Smooth muscle cell (in vitro differentiated cells): ENCODE measurements at regions not wholly inside any gene's neighbourhood (a gene's known extent, or its start where the extent isn't known, plus 50 kb on each side); places are given as distances from the start of the nearest gene placed in this dataset.
"Not testable (repeated sequence)": the region's sequence is repeated elsewhere in the genome, so short reads cannot be mapped to it uniquely, and the experiment has no call there.

ENCODE experiments used
- DNase-seq: peaks from one replicate; lab custom pipeline; 2025; ENCODE audit not compliant: unreplicated experiment; lab: John Stamatoyannopoulos, UW
- H2AFZ ChIP-seq: fragments of 200-600 bp; sonication (generic); 2 replicates; pipeline ENCODE4 v1.6.0; 2016; ENCODE audit warnings: antibody characterized with exemption, low read depth, mild to moderate bottlenecking
- H3F3A ChIP-seq: fragments of 200-600 bp; sonication (generic); 2 replicates; pipeline ENCODE4 v1.6.0; 2017; ENCODE audit warnings: antibody characterized with exemption, low read depth
- H3K27ac ChIP-seq: fragments of 200-600 bp; sonication (generic); 2 replicates; pipeline ENCODE4 v1.5.1; 2016; ENCODE audit warnings: low read depth, mild to moderate bottlenecking
- H3K27me3 ChIP-seq: fragments of 200-600 bp; sonication (generic); 2 replicates; pipeline ENCODE4 v1.6.1; 2016; ENCODE audit warnings: low read depth, mild to moderate bottlenecking
- H3K36me3 ChIP-seq: fragments of 200-600 bp; sonication (generic); 2 replicates; pipeline ENCODE4 v1.5.1; 2016; ENCODE audit warnings: low read depth
- H3K4me1 ChIP-seq: fragments of 200-600 bp; sonication (generic); 2 replicates; pipeline ENCODE4 v1.5.1; 2016; ENCODE audit warnings: low read depth
- H3K4me2 ChIP-seq: fragments of 200-600 bp; sonication (generic); 2 replicates; pipeline ENCODE4 v1.6.0; 2016; ENCODE audit warnings: mild to moderate bottlenecking
- H3K4me3 ChIP-seq: fragments of 200-600 bp; sonication (generic); 2 replicates; pipeline ENCODE4 v1.5.1; 2016; ENCODE audit warnings: mild to moderate bottlenecking
- H3K79me2 ChIP-seq: fragments of 200-600 bp; sonication (generic); 2 replicates; pipeline ENCODE4 v1.6.0; 2016; ENCODE audit warnings: low read depth, mild to moderate bottlenecking
- H3K9ac ChIP-seq: fragments of 200-600 bp; sonication (generic); 2 replicates; pipeline ENCODE4 v1.6.0; 2016; ENCODE audit warnings: low read depth
- H3K9me3 ChIP-seq: fragments of 200-600 bp; sonication (generic); replicated peaks from 2 replicates; pipeline ENCODE4 v1.5.1; 2016; ENCODE audit warnings: low read depth
- H4K20me1 ChIP-seq: fragments of 200-600 bp; sonication (generic); 2 replicates; pipeline ENCODE4 v1.6.0; 2016; ENCODE audit warnings: low read depth
- CTCF ChIP-seq: fragments of 200-600 bp; sonication (generic); IDR thresholded peaks from 2 replicates; pipeline ENCODE4 v1.5.1; 2017; ENCODE audit warnings: borderline replicate concordance, mild to moderate bottlenecking, antibody characterized with exemption; ENCODE audit not compliant: insufficient read depth, poor library complexity, severe bottlenecking
- WGBS: methylation state at CpG from one replicate; pipeline ENCODE4 v1.1.7; 2016; ENCODE audit warnings: low lambda C conversion rate; 5-methylcytosine and 5-hydroxymethylcytosine counted together

GRCh38 chr1:224554620-224555259 is 61.4 kb upstream of the CNIH3 start:
- Histone ChIP-seq H3K9ac (no peak overlapping the region), H2AFZ (no peak overlapping the region), H3K9me3 (no peaks in the 10 kb centered on the region), H3K4me1 (no peaks in the 10 kb centered on the region), H4K20me1 (no peaks in the 10 kb centered on the region), H3K36me3 (no peaks in the 10 kb centered on the region), H3K4me3 (no peak overlapping the region), H3K27ac (no peak overlapping the region), H3K27me3 (no peaks in the 10 kb centered on the region), H3K4me2 (no peak overlapping the region), H3F3A (no peaks in the 10 kb centered on the region), H3K79me2 (no peaks in the 10 kb centered on the region)
- 47% methylated on average over 4 of the region's 4 CpGs for WGBS
- no peak for TF ChIP-seq CTCF
- no peak for DNase-seq

GRCh38 chr1:224558904-224559303 is 57.2 kb upstream of the CNIH3 start:
- TF ChIP-seq CTCF: no peak
- Histone ChIP-seq H2AFZ (no peak overlapping the region), H4K20me1 (no peaks in the 10 kb centered on the region), H3K4me3 (no peak overlapping the region), H3F3A (no peaks in the 10 kb centered on the region), H3K27me3 (no peaks in the 10 kb centered on the region), H3K79me2 (no peaks in the 10 kb centered on the region), H3K4me2 (no peak overlapping the region), H3K4me1 (no peaks in the 10 kb centered on the region), H3K27ac (no peak overlapping the region), H3K36me3 (no peaks in the 10 kb centered on the region), H3K9ac (no peak overlapping the region), H3K9me3 (no peaks in the 10 kb centered on the region)
- no peak for DNase-seq
- 78% methylated on average over 3 of the region's 3 CpGs for WGBS

- no peak for DNase-seq
These were observed 56.0 kb upstream of the CNIH3 start for GRCh38 chr1:224559981-224560728.

GRCh38 chr1:224562881-224563280 is 53.2 kb upstream of the CNIH3 start:
- not testable (repeated sequence) for H3K4me1 ChIP-seq, DNase-seq, H3F3A ChIP-seq, H3K27me3 ChIP-seq, H3K4me3 ChIP-seq, H4K20me1 ChIP-seq, H3K9me3 ChIP-seq, H2AFZ ChIP-seq, H3K4me2 ChIP-seq, H3K36me3 ChIP-seq, H3K79me2 ChIP-seq, H3K9ac ChIP-seq, H3K27ac ChIP-seq

More at GRCh38 chr1:224559981-224560728, 56.0 kb upstream of the CNIH3 start:
- Histone ChIP-seq H3K4me3 (no peak overlapping the region), H3K27me3 (no peaks in the 10 kb centered on the region), H3K9me3 (no peaks in the 10 kb centered on the region), H3F3A (peaks cover 6% of the 10 kb centered on the region), H3K79me2 (no peaks in the 10 kb centered on the region), H3K4me1 (peaks cover 5% of the 10 kb centered on the region), H4K20me1 (no peaks in the 10 kb centered on the region), H3K9ac (no peak overlapping the region), H3K36me3 (no peaks in the 10 kb centered on the region), H3K27ac (no peak overlapping the region), H2AFZ (no peak overlapping the region), H3K4me2 (no peak overlapping the region)
- TF ChIP-seq CTCF: no peak
- 92% methylated on average over 5 of the region's 5 CpGs for WGBS
